ENCODE measurements at regions not wholly inside any gene's neighbourhood (a gene's known extent, or its start where the extent isn't known, plus 50 kb on each side); places are given as distances from the start of the nearest gene placed in this dataset.

- no peak overlapping the region for H3K4me2 ChIP-seq (ENCODE audit: low read length)
- ChIA-PET CTCF (ENCODE audit: unreplicated experiment) (no interaction called here), POLR2A (no interaction called here)
- no TSS peak for BruUV-seq (replicated peaks)
- H3K4me1 ChIP-seq (ENCODE audit: insufficient read depth, low read length, poor library complexity, severe bottlenecking), result no peaks in the 10 kb centered on the region
- H3K36me3 ChIP-seq (ENCODE audit: insufficient read depth, low read length), result no peaks in the 10 kb centered on the region
- H2AFZ ChIP-seq (ENCODE audit: low read length), result no peak overlapping the region
- no peak overlapping the region for H3K27ac ChIP-seq (ENCODE audit: low read depth, low read length, poor library complexity, severe bottlenecking)
- H3K79me2 ChIP-seq (ENCODE audit: insufficient read depth, low read depth, low read length), result no peaks in the 10 kb centered on the region
- intact Hi-C loops (cut with micrococcal nuclease; ENCODE audit: unreplicated experiment), result no loop called here
- H3K9me3 ChIP-seq (ENCODE audit: low read length), result no peaks in the 10 kb centered on the region
- no peak for TF ChIP-seq CTCF (conservative IDR thresholded peaks at IDR 0.05; ENCODE audit: low read length)
- TF ChIP-seq EZH2phosphoT487 (IDR thresholded peaks at IDR 0.05; ENCODE audit: borderline replicate concordance, low read depth, low read length), result no peak
- no peaks in the 10 kb centered on the region for H3K9me2 ChIP-seq (ENCODE audit: insufficient read depth, low read length)
- H3K4me3 ChIP-seq (ENCODE audit: low read depth, low read length, poor library complexity, severe bottlenecking), result no peak overlapping the region
- no peak for DNase-seq (ENCODE audit: low spot score)
- H4K20me1 ChIP-seq (ENCODE audit: insufficient read depth, low read length), result no peaks in the 10 kb centered on the region
Observed at GRCh38 chr14:101178184-101179072, 274.9 kb upstream of the RTL1 start.

- intact Hi-C loops (cut with micrococcal nuclease; ENCODE audit: unreplicated experiment), result no loop called here
- no TSS peak for BruUV-seq (replicated peaks)
- POLR2A ChIA-PET, result no interaction called here
- Histone ChIP-seq H4K20me1 (ENCODE audit: insufficient read depth, low read length) (no peaks in the 10 kb centered on the region), H3K4me3 (ENCODE audit: low read depth, low read length, poor library complexity, severe bottlenecking) (no peak overlapping the region), H3K27ac (ENCODE audit: low read depth, low read length, poor library complexity, severe bottlenecking) (no peak overlapping the region), H3K4me2 (ENCODE audit: low read length) (no peak overlapping the region), H2AFZ (ENCODE audit: low read length) (no peak overlapping the region), H3K9me2 (ENCODE audit: insufficient read depth, low read length) (no peaks in the 10 kb centered on the region), H3K9me3 (ENCODE audit: low read length) (no peaks in the 10 kb centered on the region), H3K79me2 (ENCODE audit: insufficient read depth, low read depth, low read length) (no peaks in the 10 kb centered on the region), H3K4me1 (ENCODE audit: insufficient read depth, low read length, poor library complexity, severe bottlenecking) (no peaks in the 10 kb centered on the region), H3K36me3 (ENCODE audit: insufficient read depth, low read length) (no peaks in the 10 kb centered on the region)
- CTCF ChIA-PET (ENCODE audit: unreplicated experiment), result no interaction called here
- no peak for TF ChIP-seq CTCF (conservative IDR thresholded peaks at IDR 0.05; ENCODE audit: low read length)
- no peak for TF ChIP-seq EZH2phosphoT487 (IDR thresholded peaks at IDR 0.05; ENCODE audit: borderline replicate concordance, low read depth, low read length)
- DNase-seq (ENCODE audit: low spot score), result no peak
Observed at GRCh38 chr14:101179691-101180211, 276.2 kb upstream of the RTL1 start.

Data from OCI-LY7 (cell line).